ENCODE measurements at regions not wholly inside any gene's neighbourhood (a gene's known extent, or its start where the extent isn't known, plus 50 kb on each side); places are given as distances from the start of the nearest gene placed in this dataset.

DNA sequence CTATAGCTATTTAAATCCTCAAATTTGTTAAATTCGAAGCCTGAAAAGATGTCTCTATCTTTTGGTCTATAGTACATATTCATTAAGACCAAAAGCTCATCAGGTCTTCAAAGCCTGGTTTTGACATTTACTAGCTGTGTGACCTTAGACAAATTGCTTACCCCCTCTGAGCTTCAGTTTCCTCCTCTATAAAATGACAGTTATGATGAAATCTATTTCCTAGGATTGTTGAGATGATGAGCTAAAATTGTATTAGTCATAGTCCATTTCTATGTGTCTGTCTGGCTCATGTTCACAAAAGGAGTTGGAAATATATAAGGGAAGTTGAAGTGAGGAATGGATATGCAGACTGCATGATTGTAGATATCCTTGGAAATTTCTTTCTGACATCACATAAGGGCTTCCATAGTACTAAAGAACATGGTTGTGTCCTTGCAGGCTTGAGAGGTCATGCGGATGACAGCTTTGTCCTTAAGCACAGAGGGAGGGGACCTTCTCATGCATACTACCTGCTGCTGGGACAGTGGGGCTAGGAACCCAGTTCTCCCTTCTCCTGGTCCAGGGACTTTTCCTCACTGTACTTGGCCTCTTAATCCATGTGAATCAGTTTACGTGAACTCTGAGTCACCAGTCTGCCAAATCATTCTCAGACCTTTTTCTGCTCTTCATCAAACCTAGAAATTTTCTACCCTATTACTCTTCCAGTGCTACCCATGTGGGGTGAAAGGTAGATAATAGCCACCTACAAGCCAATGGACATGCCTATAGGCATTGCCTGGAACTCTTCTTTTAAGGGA lies 487.5 kb upstream of the SALL1 start:
- no peak for DNase-seq

DNA sequence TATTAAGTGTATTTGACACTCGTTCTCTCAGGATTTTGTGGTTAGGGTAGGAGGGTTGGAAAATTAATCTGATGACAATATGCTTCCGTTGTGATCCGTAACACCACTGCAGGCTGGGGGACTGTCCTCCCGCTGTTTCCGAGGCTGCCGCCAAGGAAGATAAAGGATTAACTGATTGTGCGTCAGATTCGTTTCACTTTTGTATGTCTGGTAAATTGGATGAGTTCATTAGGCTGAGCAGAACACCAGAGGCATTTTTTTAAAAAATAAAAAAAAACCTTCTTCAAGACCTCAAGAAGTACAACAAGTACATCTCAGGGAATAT lies 486.7 kb upstream of the SALL1 start:
- no peak for DNase-seq

DNA sequence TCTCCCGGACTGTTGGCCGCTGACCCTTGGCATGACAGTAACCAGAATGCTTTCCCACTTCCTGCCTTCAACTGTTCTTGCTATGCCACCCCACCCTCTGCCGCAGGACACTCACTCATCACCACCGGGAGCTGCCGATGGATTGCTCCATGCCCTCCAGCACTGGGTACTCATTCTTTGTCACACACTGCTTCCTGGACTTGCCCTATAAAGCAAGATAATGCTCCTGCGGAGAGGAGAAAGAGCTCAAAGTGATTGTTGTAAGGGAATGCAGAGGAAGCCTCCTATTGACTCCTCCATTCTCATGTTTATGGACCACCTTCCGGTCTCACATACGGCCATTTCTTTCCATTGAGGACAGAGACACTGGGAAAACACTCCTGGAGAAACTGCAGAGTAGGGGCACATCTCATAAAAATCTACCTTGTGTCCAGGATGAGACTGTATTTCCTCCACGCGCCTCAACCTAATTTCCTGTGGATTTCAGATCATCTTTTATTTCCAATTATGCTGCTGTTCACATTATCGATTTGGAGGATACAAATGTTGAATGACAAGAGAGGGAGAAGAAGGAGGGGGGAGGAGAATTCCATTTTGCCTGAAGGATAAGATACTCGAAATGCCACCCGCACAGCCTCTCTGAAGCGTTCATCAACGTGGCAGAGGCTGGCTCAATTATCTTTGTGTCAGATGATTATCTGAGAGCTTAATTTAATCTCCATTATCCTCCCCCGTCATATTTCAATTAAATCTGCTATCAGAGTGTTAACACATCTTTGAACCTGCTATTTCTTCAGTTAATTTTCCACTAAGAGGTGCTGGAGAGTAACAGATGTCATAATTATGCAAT lies 486.1 kb upstream of the SALL1 start:
- no peak for DNase-seq

DNA sequence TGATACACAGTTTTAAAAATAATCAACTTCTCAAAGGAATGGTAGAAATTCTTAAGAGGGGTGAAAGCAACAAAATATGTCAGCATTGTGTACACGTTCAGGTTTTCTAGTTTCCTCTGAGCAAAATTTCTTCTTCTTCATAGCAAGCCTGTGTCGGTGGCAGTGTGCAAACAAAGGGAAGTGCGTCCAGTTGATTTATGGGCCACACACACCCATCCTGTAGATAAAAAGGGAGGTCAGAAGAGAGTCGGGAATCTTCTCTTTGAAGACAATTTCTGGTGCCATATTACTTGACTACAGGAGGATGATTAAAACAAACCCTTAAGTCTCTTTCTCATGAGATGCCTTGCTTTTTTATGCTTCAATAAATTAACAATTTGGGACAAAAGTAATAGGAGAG lies 484.1 kb upstream of the SALL1 start:
- DNase-seq = no peak

DNA sequence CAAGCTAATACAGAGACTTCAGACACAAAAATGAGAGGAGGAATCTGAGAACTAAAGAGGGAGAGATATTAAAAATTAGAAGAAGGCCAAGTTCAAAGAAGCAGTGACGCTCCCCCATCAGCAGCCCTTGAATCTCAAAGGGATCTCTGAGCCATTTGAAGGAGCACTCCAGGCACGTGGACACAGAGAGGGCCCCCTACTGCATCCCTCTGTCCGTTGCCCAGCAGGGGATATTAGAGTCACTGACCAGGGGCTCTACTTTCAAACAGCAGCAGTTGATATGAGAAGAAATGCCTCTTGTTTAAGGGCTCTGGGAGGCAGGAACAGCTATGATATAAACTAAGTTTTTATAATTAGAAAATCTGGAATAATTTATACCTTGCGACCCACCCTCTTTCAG lies 479.0 kb upstream of the SALL1 start:
- no peak for DNase-seq

DNA sequence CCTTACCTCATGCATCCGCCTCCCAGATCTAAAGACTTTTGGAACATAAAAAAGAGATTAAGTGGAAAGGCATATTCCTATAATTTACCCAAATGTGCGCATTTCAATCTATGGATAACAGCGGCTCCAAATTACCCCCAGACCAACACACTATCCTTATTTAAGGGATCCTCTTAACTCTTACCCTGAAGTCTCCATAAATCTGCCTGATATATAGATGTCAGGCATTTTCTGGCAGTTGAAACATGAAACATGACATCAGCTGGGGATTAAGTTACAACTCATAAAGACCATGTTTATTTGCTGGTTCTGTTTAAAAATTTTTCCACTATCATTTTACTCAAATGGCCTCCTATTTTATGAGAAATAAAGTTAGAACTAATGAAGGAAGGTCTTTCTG lies 478.5 kb upstream of the SALL1 start:
- no peak for DNase-seq

DNA sequence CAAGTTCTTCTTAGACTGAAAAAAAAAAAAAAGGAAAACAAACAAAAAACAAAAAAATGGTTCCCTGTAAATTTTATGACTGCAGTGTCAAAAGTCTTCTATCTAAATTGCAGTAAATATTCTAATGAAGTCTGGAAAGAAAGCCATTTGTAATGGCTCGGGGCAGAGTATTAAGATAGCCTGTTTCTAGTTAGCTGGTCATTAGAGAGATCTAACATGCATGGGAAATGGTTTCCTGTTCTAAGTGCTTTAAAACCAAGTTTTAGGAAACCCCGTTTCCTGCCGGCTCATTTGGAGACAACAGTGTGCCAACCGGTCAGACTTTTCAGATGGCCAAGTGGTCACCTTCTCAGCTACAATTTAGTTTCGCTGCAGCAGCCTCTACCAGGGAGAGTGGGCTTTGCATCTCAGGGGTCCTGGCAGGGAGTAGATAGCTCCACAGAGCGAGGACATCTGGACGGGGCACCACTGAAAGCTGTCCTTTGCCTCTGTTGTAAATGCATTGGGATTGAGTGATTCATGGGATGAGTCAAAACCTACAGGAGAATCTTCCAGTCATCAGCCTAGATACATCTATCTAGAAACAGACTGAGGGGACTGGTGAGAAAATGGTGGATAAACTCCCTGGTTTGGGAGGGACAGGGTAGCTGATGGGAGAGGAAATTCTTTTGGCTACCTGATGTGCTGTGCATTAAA lies 473.2 kb upstream of the SALL1 start:
- no peak for DNase-seq

DNA sequence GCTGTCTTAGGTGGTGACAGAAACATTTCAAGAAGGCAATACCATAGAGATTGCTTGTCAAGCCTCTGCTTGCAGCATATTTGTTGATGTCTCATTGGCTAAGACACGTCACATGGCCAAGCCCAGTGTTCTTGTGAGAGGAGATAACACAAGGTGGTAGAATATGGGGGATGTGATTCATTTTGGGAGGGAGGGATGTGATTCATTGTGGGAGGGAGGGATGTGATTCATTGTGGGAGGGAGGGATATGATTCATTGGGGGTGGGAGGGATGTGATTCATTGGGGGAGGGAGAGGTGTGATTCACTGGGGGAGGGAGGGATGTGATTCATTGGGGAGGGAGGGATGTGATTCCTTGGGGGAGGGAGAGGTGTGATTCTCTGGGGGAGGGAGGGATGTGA lies 470.5 kb upstream of the SALL1 start:
- no peak for DNase-seq

DNA sequence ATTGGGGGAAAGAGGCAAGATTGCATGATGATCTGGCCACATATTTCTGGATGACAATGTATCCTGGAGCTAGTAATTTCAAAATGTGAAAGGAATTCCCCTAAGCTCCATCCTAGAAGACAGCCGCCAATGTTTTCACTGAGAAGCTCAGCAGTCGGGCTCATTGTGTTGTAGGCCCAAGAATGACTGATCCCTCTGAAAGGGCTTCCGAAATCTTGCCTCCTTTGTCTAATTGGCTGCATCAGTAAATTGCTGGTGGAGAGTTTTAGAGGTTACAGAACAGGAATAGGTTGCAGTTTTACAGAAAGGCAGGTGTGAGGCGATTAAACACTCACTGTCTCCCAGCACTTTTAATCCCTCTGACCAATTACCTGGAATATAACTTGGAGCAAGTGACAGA lies 464.1 kb upstream of the SALL1 start:
- DNase-seq = no peak

DNA sequence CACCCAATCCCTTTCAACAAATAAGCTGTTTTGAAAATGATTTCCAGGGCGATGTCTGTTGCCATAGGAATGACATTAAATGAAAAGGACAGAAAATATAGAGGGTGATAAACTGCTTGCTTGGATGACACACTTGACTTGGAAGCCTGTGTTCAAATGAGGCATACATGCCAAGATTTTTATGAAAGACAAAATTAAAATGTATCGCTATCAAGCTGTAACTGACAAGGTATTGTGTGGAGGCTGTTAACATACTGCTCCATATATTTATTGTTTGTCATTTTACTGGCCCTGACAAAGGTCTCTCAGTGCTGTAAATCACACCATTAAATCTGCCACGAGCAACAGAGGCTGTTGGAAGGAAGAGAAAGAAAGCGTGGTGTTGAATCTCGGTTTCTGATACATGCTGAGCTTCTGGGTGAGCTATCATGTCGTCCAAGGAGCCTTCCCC lies 456.2 kb upstream of the SALL1 start:
- no peak for DNase-seq

DNA sequence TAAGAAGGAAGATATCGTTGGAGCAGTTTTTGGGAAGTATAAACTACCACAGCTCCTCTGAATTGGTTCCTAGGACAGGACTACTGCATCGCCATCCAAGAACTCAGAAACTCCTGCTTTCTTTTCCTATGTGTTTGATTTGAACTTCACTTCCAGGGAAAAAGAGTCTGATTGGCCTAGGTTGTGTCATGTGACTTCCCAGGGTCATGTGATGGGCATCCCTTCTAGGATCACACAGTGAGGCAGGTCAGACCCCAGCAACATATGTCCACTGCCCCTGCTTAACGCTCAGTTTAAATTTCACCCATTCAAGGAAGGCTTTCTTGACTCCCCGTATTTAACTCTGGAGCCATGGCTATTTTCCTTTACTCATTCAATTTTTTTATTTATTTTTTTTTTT lies 445.2 kb upstream of the SALL1 start:
- DNase-seq = no peak

DNA sequence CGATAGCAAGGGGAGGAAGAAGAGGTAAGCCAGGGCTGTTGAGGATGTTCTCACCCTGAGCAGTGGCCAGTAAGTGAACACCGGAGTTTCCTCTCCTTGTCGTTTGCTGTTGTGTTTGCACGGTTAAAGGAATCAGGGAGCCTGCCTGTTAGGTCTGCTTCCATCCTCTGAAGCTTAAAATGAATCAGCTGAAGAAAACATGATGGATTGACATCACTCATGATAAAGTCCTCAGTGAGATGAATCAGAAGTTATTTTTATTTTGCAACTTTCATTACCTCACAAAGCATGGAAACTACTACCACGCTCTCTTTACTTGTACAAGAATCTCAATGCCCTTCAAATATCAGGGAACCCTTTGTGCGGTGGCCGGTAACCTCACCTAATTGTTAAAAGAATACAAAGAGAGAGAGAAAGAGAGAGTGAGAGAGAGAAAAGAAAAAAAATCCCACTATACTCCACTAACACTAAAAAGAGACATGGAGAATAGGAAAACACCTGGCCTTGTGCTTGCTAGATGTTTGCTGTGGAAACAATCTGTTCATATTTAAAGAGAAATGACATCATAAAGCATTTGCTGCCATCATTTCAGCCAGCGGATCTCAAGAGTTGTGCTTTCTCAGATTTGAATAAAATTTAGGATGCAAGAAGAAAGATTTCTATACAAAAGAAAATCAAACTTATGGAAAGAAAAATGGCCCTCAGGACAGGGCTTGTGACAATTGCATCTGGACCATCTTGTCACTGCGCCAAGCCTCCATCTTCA lies 441.6 kb upstream of the SALL1 start:
- no peak for DNase-seq

DNA sequence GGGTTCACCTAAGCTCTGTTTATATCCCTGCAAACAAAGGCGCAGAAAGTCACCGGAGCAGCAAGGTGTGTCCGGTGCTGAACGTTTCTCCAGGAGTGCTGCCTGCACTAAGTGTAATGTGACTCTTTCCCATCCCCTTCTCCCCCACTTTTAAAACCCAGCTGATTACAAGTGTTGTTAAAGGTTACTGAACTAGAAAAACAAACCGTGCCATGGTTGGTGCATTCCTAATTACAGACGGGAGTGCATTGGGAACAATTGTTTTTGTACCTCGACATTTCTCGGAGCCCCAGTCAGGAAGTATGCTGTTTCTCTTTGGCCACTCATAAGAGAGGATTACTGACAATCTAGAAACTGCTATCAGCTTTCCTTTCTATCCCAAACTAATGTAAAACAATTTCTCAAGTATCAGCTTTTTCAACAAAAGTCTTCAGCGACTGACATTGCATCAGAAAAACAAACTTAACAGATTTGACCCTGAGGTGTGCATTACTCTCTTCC lies 441.0 kb upstream of the SALL1 start:
- no peak for DNase-seq

DNA sequence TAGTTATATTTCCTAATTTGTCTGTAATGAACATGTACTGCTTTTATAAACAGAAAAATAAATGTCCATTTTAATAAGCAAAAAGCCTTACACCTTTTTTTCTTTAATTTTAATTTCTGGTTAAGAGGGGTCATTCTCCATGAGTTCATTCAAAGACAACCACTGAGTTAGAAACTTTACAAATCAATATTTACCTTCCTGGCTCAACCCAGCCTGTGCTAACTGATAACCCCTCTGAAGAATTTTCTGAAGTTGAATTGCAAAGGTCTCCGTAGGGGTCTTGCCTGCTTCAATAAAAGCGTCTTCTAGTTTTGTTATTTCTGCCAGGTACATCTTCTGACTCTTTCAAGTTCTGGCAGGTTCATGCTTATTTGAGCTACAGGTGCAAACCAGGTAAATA lies 440.4 kb upstream of the SALL1 start:
- no peak for DNase-seq

DNA sequence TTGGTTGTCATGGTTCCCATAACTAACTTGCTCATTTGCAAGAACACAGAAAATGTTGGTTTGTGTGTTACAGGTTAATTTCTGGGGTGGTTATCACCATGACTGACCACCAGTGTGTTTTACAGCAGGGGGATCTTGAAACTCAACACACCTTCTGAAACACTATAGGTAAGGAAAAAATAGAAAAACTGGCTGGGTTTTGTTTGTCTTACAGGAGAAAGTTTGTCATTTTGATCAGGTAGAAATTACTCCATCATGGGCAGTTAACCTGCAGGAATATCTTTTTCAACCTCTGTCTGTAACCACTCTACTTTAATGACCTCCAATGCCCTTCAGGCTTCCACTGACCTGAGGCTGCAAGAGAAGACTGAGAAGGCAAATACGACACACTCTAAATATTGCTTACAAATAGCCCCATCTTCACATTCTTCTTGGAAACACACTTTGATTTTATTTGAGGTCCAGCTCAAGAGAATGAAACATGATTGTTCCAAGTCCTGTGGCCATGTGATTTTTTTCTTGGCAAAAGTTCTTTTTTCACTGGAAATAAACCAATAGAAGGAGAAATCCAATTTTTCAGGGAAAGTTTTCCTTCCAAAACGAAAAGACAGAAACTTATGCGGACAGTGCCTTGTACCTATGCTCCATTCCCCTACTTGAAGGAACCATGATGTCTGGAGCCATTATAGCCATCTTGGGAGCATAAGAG lies 428.7 kb upstream of the SALL1 start:
- DNase-seq = no peak

DNA sequence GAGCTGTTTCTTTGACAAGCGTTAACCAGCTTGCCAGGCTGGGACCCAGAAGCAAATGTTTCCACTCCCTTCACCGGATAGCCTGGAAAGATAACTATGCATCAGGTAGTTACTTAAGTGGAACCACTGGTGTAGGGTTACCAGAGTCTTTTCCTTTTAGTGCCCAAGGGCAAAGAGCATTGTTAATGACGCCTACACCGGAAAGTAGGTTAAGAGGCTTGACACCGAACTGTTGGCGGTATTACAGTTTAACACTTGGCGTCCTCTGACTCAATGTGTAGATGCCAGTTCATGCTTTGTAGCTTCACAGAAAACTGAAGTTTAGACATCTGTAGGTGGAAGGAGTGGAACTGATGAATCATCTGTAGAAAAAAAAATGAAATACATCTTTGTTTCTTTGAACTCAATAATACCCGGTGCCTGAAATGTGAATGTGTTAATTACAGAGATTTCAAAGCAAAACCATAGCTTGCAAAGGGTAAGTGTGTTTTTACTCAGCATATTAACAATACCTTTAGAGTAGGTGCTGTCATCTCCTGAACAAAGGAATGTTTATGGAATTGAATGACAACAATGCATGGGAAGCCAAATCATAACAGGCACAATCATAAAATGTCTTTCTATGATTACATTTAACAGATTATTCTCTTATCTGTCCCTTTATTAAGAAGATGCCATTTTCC lies 426.7 kb upstream of the SALL1 start:
- DNase-seq = no peak

DNA sequence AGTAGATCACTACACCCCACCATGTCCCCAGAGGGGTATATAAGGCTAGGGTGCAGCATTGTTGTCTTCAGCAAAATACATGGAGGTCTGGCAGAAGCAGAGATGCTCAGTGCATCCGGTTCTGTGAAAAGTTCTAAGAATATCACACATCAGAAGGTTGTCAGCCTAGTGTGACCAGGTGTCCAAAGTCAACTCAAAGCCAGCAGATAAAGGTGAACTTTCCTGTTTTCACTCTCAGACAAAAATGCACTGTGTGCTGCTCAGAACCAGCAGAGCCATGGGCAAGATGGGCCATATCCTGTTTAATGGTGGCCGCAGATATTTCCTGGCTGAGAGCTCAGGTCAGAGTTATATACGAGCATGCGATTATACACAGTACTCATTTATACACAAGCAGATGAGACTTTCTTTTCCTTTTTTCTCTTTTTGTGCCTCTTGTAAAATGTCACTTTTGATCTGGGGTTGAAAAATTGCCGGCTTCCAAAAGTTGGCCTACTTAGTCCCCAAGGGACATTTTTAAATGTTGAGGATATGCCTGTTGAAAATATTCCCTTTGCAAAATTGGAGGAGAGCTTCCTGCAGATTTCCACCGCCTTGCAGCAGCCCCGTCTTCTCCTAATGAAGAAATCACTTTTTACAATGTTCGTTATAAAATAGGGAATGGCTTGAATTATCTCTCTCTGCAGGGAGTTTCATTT lies 425.6 kb upstream of the SALL1 start:
- no peak for DNase-seq

DNA sequence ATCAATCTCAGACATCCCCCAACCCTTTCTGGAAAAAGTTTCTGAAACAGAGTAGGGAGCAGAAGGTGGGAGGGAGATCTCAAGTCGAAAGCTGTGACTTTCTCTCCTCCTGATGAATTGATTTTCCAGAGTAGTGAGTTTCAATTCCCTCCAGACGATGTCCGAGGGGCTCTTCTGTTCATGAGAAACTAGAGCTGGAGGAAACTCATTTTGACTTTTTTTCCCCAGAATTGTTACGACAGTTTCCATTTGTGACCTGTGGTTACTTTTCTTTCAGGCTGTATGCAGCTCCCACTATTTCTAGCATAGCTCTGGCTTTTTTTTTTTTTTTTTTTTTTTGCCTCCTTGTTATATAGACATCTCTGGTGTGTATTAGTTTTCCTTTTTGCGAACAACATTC lies 422.1 kb upstream of the SALL1 start:
- no peak for DNase-seq

DNA sequence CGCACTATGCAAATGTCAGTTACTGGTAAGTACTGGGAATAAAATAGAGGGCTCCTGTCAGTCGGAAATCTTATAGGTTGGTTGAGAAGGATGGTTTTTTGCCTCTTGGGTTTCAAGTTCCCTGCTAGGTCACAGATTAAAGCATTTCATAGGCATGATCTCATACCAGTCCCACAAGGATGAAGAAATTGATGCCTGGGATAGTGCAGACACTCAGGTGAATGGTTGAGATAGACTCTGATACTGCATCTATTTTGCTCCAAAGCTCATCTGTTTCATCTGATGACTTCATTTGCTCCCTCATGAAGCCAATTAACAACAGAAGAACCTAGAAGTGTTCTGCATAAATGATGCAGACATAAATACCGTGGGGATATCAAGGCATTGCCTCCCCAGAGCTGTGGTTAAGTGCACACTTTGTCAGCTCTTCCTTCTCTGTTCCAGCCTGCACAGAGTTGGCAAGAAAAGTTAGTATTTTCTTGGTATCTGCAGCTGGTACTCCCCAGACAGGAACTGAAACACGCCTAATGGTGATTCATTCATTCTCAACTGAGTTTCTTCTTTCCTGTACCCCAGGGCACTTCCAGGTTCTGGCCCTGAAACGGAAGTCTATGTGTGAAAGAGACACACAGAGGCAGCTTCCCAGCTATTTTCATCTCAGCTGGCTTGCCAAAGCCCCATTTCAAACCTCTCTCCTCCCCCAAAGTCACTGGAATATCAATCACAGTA lies 418.3 kb upstream of the SALL1 start:
- no peak for DNase-seq

DNA sequence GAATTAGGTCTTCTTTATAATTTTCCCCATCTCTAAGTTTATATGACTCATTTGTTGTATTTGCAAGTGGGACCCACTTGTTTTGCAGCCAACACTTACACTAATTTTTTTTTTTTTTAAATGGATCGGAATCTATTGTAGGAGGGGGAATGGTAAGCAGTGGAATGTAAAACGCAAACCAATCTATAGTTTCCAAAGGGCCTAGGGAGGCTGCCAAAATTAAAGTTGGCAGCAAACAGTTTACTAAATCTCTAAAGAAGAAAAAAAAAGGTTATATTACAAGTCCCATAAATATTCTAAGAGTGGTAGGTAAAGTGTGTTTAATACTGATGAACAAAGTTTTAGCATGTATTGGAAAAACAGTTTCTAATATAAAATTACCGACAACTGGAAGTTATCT lies 416.8 kb upstream of the SALL1 start:
- no peak for DNase-seq

Data from activated CD4-positive, alpha-beta T cell treated with anti-CD3 and anti-CD28 coated beads, Interleukin-2, amount 50 U/mL, for 4 hours (primary cell).